Jurkat, Clone E6-1 (cell line): ENCODE measurements at regions not wholly inside any gene's neighbourhood (a gene's known extent, or its start where the extent isn't known, plus 50 kb on each side); places are given as distances from the start of the nearest gene placed in this dataset.

Source experiments
- DNase-seq: peaks from one replicate; pipeline ENCODE4 v3.0.0-alpha.2; 2011; ENCODE audit warnings: low read depth, low spot score
- H3K4me3 ChIP-seq: 2 replicates; pipeline ENCODE4 v1.5.1; 2011; ENCODE audit warnings: mild to moderate bottlenecking, low read length, control low read depth, moderate library complexity

- no peak for DNase-seq
- no peak overlapping the region for H3K4me3 ChIP-seq
Measured at GRCh38 chr1:56370513-56370912, 208.8 kb downstream of the PLPP3 start.

DNA sequence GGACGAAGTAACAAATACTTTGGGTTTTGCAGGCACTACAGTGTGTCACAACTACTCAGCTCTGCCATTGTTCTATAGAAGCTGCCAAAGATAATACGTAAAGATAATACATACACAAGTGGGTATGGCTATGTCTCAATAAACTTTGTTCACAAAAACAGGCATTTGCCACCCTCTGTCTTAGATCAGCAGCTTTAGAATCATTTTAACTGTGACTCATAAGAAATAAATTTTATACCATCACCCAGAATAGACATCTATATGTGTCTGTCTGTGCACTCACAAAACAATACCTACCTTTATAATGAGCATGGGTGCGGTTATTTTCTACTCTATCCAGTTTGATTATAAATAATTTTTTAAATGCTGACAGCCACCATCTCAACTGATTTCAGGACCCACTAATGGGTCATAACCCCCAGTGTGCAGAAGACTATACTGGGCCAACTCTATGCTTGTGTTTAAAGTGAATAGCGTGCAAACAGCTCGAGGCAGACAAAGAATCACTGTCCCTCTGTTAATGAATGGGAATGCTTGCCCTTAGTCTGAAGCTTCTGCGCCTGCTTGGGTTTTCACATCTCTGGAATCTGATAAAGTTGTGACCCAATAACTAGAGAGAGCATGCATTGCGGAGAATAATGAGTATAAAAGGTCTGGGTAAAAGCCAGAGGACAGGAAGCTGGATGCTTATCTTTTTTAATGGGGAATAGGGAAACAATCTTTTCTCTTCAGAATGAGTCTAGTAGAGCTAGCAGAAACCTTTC, 216.2 kb downstream of the PLPP3 start:
- no peak overlapping the region for H3K4me3 ChIP-seq
- no peak for DNase-seq

DNA sequence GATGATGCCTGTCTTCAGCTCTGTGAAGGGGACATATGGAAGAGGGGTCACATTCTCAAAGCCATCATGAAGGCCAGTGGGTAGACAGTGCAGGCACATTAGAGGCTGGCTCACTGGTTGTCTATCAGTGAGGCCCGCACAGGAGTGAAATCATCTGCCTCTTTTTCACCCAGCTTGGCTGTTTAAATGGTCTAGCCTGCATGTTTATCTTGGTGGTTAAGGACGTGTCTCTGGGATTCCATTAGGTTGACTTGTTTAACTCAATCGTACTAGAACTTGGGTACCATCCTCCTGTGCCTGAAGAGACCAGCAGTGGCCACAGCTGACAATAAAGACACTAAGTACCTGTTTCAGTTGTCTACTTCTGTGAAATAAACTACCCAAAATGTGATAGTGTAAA, 219.3 kb downstream of the PLPP3 start:
- DNase-seq = no peak
- no peak overlapping the region for H3K4me3 ChIP-seq

DNA sequence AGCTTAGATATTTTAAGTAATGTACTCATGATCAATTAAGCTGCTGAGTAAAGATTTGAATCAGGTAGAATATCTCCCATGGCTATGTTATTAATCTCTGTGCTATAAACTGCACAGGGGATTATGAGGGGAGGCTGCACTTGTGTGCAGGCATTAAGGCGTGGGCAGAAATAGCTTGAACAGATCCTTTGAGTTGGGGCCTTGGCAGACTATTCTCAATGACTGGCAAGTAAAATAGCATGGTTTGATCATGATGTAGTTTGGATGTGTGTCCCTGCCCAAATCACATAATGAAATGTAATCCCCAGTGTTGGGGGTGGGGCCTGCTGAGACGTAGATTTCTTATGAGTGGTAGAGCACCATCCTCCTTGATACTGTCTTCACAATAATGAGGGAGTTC, 220.3 kb downstream of the PLPP3 start:
- no peak for DNase-seq
- no peak overlapping the region for H3K4me3 ChIP-seq

DNA sequence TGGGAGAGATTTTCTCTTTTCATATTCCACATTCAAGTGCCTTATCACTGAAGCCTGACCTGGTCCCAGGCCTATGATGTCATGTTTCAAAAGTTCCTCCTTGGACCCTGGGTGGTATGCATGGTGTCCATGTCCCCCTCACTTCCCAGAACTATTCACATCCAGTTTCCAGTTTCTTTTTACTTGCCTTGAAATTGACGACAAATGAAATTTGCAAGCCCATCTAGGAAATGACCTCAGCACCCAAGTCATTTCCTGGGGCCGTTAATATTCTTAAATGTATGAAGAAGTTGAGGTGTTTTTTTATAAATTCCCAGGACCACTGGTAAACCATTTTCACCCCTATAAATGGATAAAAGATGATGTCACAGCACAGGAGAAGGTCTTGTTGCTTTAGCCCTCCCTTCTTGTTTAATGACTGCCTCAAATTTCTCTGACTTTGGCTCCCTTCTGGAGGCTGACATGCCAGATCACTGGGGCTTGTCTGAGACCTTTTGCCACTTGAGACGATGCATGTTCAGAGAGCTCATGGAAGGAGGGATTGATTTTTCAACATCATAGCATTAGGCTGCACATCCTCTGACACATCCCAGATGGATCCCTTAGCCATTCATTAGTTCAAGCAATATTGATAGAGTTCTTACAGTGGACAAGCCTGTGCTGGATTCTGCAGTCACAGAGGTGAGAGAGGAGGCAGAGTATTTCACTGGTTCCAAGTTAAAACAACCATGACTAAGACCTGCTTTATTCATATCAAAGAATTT, 221.3 kb downstream of the PLPP3 start:
- DNase-seq = no peak
- no peak overlapping the region for H3K4me3 ChIP-seq

DNA sequence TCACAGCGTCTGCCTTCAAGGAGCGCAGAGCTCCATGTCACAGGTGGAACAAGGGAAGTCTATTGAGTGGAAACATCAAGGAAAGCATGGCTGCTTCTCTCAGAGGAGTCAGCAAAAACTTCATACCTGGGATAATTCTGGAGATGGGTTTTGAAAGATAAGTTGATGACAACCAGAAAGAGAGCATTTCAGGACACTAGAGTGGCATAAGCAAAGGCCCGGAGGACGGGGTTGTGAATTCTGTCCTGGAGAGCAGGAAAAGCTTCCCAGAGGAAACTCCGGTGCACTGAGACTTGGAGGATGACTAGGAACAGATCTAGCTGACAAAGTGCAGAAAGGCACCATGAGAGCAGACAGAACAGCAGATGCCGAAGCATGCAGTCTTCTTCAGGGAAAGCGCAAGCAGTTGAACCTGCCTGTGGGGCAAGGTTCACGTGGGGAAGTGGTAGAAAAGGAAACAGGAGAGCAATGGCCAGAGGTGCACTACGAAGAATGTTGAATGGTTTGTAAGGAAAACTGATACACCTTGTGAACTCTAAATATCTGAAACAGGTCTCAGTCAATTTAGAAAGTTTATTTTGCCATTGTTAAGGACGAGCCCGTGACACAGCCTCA, 222.9 kb downstream of the PLPP3 start:
- no peak for DNase-seq
- no peak overlapping the region for H3K4me3 ChIP-seq

GRCh38 chr1:56355918-56356317, 223.4 kb downstream of the PLPP3 start:
- H3K4me3 ChIP-seq = no peak overlapping the region
- DNase-seq = no peak

DNA sequence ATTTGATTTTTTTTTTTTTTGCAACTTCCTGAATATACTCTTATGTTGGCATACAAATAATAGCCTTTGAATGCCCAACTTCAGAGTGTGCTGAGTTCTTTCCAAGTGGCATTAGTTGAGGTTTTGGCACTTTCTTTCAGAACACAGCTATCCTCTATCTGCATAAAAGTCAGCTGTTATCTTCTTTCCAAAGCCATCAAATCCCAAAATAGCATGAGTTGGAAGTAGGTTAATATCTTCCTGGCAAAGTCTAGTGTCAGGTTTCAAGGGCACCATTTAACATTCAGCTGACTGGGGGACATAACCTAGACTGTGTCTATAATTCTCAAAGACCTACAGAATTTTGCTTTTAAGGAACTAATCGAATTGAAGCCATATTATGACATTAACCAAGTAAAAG, 223.9 kb downstream of the PLPP3 start:
- H3K4me3 ChIP-seq = no peak overlapping the region
- no peak for DNase-seq

- DNase-seq = no peak
- H3K4me3 ChIP-seq = no peak overlapping the region
Measured at GRCh38 chr1:56345831-56346230, 233.5 kb downstream of the PLPP3 start.

- DNase-seq = no peak
- H3K4me3 ChIP-seq = no peak overlapping the region
Measured at GRCh38 chr1:56340977-56341376, 238.4 kb downstream of the PLPP3 start.

DNA sequence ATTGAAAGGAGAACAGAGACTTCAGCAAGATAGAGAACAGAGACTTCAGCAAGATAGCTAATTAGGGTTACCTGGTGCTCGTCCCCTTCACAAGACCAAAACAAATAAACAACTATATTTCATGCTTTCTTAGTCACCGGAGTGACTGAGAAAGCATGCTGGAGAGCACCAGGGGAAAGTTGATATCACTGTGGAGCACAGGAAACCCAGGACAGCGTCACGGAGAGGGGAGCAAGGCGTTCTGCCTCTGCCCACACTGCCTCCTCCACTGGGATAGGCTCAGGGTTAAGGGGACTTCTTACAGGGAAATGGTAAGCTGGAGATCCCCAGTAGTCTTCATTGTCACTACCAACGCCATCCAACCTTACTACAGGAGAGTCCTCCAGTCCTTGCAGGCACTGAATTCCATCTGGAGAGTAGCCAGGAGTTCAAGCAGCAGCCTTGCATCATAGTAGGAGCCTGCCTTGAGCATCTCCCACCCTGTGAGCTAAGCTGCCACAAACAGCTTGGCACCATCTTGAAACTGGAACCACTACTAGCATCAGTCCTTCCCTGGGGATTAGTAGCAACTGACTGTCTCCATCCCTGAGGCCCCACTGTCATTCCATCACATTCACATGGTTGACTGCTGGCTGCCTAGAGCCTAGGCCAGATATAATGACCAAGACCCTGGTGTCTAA, 239.4 kb downstream of the PLPP3 start:
- no peak overlapping the region for H3K4me3 ChIP-seq

GRCh38 chr1:56339093-56339492, 240.3 kb downstream of the PLPP3 start:
- DNase-seq = no peak

More for the DNA sequence above, 239.4 kb downstream of the PLPP3 start:
- DNase-seq = no peak

GRCh38 chr1:56336982-56337381, 242.4 kb downstream of the PLPP3 start:
- no peak for DNase-seq
- no peak overlapping the region for H3K4me3 ChIP-seq

More at GRCh38 chr1:56339093-56339492, 240.3 kb downstream of the PLPP3 start:
- no peak overlapping the region for H3K4me3 ChIP-seq

DNA sequence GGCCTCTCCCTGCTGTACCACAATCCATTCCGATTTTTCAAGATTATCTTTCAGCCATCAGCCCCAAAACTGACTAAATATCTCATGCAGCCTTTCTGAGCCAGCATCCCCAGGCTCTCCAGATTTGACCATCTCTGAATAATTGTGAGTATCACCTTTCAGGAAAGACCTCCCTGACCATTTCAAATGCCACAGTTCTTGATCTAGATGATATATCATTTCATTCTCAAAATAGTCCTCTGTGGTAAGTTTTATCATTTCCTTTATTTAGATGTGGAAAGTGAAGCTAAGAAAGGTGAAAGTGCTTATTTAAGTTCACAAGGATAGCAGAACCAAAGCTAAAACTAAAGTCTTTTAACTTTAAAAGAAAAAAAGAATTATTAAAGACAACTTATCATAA, 244.0 kb downstream of the PLPP3 start:
- no peak for DNase-seq
- H3K4me3 ChIP-seq = no peak overlapping the region

GRCh38 chr1:56334047-56334446, 245.3 kb downstream of the PLPP3 start:
- no peak for DNase-seq
- H3K4me3 ChIP-seq = no peak overlapping the region

- H3K4me3 ChIP-seq = no peak overlapping the region
- DNase-seq = no peak
Measured at GRCh38 chr1:56333461-56333860, 245.9 kb downstream of the PLPP3 start.

DNA sequence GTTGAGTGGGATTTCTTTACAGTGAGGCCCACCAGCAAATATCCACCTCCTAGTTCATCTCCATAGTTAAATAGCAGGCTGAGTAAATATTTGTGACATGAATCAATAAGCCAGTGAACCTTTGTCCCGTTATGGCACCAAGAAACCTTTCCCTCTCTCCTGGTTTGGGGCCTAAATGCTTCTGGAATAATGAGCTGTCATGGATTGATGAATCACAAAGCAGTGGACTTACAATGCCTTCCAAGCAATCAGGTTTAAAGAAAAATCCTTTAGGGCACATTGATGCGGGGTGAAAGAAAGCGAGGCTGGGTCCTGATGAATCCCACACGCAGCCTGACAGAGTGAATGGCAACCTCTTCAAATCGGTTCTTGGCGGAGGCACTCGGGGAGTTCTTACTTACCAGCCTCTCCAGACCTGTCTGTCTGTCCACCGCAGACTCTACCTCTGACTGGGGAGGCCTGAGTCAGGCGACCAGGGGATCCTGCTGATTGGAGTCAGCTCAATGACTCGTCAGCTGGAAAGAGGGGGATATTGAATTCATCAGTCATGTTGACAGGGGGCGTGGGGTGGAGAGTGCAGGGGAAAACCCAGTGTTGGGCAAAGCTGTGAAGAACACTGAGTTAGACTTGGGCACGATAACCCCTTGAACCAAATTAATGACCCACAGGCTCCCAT, 247.3 kb downstream of the PLPP3 start:
- no peak for DNase-seq
- no peak overlapping the region for H3K4me3 ChIP-seq

GRCh38 chr1:56331207-56331891, 248.0 kb downstream of the PLPP3 start:
- no peak overlapping the region for H3K4me3 ChIP-seq
- DNase-seq = no peak
